ENCODE measurements at regions not wholly inside any gene's neighbourhood (a gene's known extent, or its start where the extent isn't known, plus 50 kb on each side); places are given as distances from the start of the nearest gene placed in this dataset.

DNA sequence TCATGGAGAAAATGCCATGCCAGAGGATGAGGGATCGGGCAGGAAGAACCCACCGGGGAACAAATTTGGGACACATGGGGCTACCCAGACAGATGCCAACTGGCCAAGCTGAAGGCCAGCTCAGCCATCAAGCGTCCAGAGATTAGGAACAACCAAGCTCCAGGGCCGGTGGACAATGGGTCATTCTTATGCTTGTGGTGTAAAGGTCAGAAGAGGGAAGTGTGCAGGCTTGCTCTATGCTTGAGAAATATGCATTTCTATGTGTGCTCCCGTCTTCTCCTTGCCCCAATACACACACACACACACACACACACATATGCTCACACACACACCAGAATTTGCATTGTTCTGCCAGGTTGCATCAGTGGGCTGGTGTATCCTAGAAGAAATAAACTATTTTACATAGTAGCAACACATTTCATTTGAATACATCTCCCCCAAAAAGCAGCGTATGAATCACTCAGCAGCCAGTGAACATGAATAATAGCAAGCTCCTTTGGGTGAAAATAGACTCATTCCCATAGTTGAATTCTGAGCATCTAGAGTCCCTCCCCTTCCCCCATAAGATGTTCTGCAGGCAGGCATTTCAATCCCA lies 201.9 kb upstream of the PPARGC1A start:
- DNase-seq: no peak

GRCh38 chr4:24089851-24090534 lies 200.1 kb upstream of the PPARGC1A start:
- peak; percentile 60 for DNase-seq

DNA sequence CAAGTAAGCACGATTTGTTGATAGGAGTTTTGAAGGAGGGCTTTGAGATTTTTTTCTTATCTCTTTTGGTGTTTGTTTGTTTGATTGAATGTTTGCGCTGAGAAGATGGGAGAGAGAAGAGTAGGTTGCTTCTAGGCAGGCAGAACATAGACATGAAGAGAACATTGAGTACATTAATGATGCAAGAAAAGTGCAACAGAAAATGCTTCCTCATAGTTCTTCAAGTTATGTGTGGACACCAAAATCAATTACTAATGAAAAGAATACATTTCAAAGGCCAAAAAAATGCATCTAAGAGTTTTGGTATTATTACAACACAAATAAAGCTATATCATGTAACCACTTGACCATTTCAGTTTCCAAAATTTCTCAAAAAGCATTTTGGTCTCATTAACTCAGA lies 191.0 kb upstream of the PPARGC1A start:
- DNase-seq: no peak

GRCh38 chr4:24078347-24078962 lies 188.6 kb upstream of the PPARGC1A start:
- DNase-seq: no peak

DNA sequence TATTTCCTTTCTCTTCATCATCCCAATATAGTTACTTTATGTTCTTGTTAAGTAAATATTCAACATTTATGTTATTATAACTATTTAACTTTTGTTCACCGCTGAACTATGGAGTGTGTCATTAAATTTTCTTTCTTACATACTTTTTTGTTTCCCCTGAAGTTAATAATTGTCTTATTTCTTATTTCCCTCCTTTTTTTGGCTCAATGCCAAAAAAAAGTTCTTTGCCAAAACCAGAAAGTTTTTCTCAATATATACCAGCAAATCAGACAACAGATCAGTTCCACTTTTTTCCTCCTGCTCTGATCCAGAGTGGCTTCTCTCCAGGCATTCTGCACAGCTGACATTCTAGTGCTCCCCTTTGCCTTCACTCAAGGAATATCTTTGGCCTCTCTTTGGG lies 187.0 kb upstream of the PPARGC1A start:
- no peak for DNase-seq

DNA sequence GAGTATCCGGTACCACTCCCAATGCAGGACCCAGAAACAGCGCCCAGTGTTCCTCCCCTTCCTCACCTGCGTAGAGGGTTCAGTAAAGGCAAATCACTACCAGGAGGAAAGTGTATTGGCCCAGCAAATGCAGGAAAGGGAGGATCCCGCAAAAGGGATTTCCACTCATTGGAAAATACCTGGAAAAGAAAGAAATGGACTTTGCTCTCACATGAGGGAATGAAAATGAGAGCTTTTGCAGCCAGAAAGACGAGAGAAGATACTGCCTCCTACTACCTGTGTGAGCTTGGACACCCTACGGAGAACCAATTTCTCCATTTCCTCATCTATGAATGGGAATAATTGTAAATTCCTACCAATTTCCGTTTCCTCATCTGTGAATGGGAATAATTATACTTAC lies 184.1 kb upstream of the PPARGC1A start:
- DNase-seq: no peak

- DNase-seq: no peak
These were observed 181.9 kb upstream of the PPARGC1A start for GRCh38 chr4:24071612-24072372.

DNA sequence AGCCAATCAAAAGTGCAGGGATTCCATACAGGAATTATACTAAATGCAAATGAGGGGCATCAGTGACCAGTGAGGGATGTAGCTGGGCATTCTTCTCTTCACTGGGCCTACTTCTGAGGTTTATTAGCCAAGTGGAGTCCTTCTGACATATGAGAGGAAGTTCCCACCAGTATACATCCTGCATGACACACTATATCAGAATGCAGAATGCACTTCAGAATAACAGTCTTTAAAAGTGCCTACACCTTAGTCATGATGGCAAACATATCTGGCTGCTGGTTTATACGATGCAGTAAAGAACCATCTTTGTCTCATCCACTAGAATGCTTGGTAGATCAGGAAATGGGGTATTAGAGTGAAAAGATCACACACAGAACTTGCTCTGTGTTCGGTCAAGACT lies 180.3 kb upstream of the PPARGC1A start:
- DNase-seq: peak; percentile 89

- peak; percentile 71 for DNase-seq
These were observed 177.7 kb upstream of the PPARGC1A start for GRCh38 chr4:24067367-24068193.

DNA sequence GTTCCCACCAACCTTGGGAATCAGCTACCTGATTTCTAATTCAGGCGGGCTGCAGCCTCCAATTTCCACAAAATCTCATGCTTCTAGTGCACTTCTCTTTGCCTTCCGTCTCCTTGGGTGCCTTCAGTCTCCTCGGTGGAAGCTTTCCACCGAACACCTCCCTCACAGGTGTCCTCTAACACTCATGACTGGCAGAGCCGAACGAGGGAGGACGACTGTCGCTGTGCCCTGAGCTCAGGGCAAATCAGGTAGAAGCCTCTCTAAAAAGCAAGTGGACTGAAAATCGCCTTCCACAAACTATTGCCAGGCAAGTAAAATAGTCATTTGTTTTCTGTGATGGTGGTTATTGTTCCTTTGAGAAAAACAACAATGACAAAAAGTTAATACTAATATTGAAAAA lies 176.1 kb upstream of the PPARGC1A start:
- DNase-seq: no peak

DNA sequence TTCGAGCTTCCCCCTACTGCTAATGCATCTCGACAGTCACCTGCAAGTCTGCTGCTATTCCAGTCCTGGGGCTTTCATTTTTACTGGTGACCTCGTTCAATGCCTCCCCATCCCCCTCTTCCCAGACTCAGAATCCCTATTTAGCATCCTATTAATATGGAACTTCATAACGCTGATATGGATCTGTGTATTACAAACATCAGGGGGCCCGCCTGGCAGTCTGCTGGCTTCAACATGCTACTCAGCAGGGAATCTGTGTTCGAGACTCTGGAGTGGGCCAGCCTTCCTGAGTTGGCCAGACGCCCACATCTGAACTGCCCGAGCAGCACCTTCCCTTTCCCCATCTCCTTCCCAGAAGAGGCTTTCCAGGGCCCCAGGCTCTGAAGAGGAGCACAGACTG lies 173.9 kb upstream of the PPARGC1A start:
- no peak for DNase-seq

GRCh38 chr4:24060932-24061331 lies 171.1 kb upstream of the PPARGC1A start:
- no peak for DNase-seq

DNA sequence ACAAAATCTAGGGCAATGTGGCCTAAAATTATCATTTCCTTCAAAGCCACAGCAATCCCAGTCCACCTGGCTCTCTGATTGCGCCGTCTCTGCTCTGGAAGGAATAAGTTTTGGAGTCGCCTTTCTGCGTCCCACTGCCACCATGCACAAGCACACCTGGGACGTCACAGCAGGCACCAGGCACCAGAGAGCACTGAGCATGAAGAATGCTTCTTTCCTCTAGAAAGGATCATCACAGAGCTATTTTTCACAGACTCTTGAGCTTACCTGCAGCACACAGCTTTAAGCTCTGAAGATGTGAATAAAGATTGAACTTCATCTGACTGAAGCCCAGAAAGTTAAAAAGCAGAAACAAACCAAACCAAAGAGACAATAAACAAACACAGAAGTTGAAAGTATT lies 170.0 kb upstream of the PPARGC1A start:
- no peak for DNase-seq

- no peak for DNase-seq
These were observed 168.2 kb upstream of the PPARGC1A start for GRCh38 chr4:24057915-24058559.

DNA sequence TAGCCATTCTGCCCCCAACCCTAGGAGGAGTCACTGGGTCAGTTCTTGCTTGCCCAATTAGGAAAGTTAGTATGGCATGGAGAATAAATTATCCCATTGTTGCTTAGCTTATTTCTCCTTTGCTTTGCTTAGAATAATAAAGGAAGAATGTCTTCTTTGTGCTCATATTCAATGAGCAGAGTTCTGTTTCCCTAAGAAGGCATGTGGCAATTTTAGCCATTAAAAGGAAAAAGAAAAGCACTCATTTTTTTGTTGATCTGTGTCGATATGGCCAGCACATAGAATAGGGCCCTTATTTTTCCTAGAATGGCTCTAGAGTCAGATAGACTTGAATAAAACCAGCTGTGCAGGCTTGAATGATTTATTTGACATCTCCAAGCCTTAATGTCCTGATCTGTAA lies 166.4 kb upstream of the PPARGC1A start:
- DNase-seq: no peak

GRCh38 chr4:24055623-24056022 lies 165.8 kb upstream of the PPARGC1A start:
- no peak for DNase-seq

GRCh38 chr4:24054910-24055309 lies 165.1 kb upstream of the PPARGC1A start:
- no peak for DNase-seq

DNA sequence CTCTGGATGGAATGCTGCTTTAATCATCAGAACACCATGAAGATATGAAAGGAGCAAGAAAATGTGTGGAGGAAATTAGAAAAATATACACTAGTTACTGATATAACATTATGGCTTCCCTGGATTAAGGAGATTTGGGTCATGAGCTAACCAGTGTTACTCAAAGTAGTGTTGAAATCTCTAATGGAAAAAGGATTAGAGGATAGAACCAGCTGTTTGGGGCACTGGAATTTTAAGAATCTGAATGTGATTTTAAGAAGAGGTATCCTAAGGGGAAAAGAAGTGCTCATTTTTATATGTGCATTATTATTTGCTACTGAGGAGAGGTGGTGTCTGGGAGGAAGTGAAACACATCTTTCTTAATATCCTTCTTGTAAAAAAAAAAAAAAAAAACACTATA lies 164.1 kb upstream of the PPARGC1A start:
- no peak for DNase-seq

DNA sequence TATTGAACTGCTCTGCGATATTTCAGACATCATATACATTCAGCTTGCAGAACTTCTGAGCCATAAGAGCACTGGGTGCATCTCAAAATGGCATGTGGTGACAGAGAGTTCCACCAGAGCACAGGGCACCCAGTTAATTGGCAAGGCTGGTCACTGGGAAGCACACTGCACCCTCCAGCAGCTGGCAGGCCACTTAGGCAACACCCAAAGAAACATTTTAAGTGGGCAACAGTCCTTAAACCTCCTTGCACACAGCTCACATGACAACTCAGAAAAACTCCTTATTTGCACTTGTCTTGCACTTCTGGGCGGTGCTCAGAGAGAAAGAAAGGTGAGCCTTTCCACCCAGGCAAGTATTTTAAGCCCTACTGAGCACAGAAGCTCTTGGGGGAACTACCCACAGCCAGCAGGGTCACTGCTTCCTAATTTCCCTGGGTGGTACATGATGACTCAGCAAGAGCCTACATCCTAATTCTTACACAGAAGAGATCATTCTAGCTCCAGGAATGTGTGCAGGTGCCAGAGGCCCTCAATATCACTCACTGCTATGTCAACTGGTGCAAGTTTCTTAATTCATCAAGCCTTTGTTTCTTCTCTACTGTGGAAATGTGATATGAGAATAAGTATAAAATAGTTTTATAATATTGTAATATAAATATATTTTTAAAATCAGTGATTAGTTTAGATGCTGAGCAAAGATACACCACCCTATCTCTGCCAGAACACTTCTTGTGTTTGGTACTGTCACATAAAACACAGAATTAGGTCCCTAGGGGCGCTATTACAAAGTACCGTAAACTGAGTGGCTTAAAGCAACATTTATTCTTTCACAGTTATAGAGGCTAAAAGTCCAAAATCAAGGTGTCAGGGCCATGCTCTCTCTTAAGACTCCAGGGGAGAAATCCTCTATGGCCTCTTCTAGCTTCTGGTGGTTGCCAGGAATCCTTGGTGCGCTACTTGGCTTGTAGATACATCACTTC lies 155.1 kb upstream of the PPARGC1A start:
- DNase-seq: no peak

DNA sequence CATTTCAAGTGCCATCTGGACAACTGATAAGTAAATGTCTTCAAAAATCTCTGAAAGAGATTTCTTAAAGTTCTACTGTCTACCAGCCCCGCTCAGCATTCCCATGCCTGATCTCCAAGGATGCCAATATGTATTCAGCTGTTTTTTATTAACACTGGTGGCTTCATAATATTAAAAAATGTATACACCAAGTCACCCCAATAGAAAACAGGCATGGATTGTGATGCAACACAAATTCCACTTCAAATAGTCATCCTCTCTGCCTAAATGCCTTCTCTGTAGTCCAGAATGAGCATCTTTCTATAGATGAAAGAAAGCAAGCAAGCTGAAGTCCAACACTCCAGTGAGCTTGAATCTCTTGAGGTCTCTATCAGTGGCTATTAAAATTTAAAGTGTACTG lies 152.2 kb upstream of the PPARGC1A start:
- peak; percentile 93 for DNase-seq

GRCh38 chr4:24040811-24041210 lies 151.0 kb upstream of the PPARGC1A start:
- DNase-seq: no peak
